Prostate gland (tissue), 2 donors: ENCODE measurements at regions not wholly inside any gene's neighbourhood (a gene's known extent, or its start where the extent isn't known, plus 50 kb on each side); places are given as distances from the start of the nearest gene placed in this dataset.

Experiments
- DNase-seq: peaks from one replicate; pipeline ENCODE4 v3.0.0-alpha.2; 2019; ENCODE audit warnings: low spot score
- H3K27ac ChIP-seq, 2 donors: fragments of 200-600 bp; sonication (generic); 2 replicates each; pipeline ENCODE4 v1.5.1; 2017 to 2019
- H3K27me3 ChIP-seq: fragments of 200-600 bp; sonication (generic); replicated peaks from 2 replicates; pipeline ENCODE4 v1.5.1; 2019; ENCODE audit not compliant: insufficient read depth
- H3K36me3 ChIP-seq, 2 donors: fragments of 200-600 bp; sonication (generic); 1 replicate in 1 of 2; 2 replicates in 1 of 2; pipeline versions ENCODE4 v1.5.1 to v1.8.1; 2017 to 2019
- H3K4me1 ChIP-seq: fragments of 200-600 bp; sonication (generic); replicated peaks from 2 replicates; pipeline ENCODE4 v1.5.1; 2019
- H3K4me3 ChIP-seq, 2 donors: fragments of 200-600 bp; sonication (generic); 2 replicates each; pipeline ENCODE4 v1.5.1; 2017 to 2019
- H3K9me3 ChIP-seq: fragments of 200-600 bp; sonication (generic); 2 replicates; pipeline ENCODE4 v1.5.1; 2017
- CTCF ChIP-seq, 4 experiments: fragments of 200-600 bp in 2 of 4; fragments of 450-650 bp in 2 of 4; sonication (generic) in 2 of 4; IDR thresholded peaks; 1 replicate in 3 of 4; 2 replicates in 1 of 4; pipeline ENCODE4 v1.5.1; 2016 to 2019; ENCODE audit warnings: antibody characterized with exemption in 4 of 4, mild to moderate bottlenecking in 2 of 4, moderate library complexity in 2 of 4
- POLR2A ChIP-seq: fragments of 450-650 bp; IDR thresholded peaks from one replicate; pipeline ENCODE4 v1.6.1; 2016; ENCODE audit warnings: antibody characterized with exemption, mild to moderate bottlenecking
- POLR2AphosphoS5 ChIP-seq: sonication (generic); formaldehyde crosslinking; IDR thresholded peaks from one replicate; pipeline ENCODE4 v1.6.1; 2017; ENCODE audit warnings: antibody characterized with exemption
- WGBS: methylation state at CpG from one replicate; pipeline ENCODE4 v1.1.5; 2018; 5-methylcytosine and 5-hydroxymethylcytosine counted together
- intact Hi-C: fragments of 100-400 bp; cut with DNase I; formaldehyde crosslinking; loops from one replicate; pipeline ENCODE4 v1.14.2; 2022

GRCh38 chr4:57401586-57401985 is 291.4 kb upstream of the IGFBP7 start:
- no peaks in the 10 kb centered on the region for H3K9me3 ChIP-seq
- WGBS = 85% methylated on average over 4 of the region's 4 CpGs
- H3K4me1 ChIP-seq = no peaks in the 10 kb centered on the region

GRCh38 chr4:57378766-57379165 is 268.6 kb upstream of the IGFBP7 start:
- Histone ChIP-seq H3K9me3 (no peaks in the 10 kb centered on the region), H3K27me3 (no peaks in the 10 kb centered on the region), H3K4me3 (no peak overlapping the region), H3K27ac (no peak overlapping the region), H3K4me1 (no peaks in the 10 kb centered on the region), H3K36me3 (no peaks in the 10 kb centered on the region)
- WGBS = 94% methylated on average over 3 of the region's 3 CpGs
- intact Hi-C loops = no loop called here
- TF ChIP-seq CTCF (IDR thresholded peaks at IDR 0.05) = no peak
- no peak for TF ChIP-seq POLR2AphosphoS5
- TF ChIP-seq POLR2A = no peak
- no peak for DNase-seq

More at GRCh38 chr4:57401586-57401985, 291.4 kb upstream of the IGFBP7 start:
- TF ChIP-seq POLR2A (no peak), CTCF (IDR thresholded peaks at IDR 0.05) (no peak), POLR2AphosphoS5 (no peak)
- intact Hi-C loops = no loop called here
- no peak overlapping the region for H3K4me3 ChIP-seq
- no peaks in the 10 kb centered on the region for H3K27me3 ChIP-seq
- DNase-seq = no peak
- no peak overlapping the region for H3K27ac ChIP-seq
- H3K36me3 ChIP-seq = no peaks in the 10 kb centered on the region

- no peaks in the 10 kb centered on the region for H3K9me3 ChIP-seq
- WGBS = 100% methylated on average over 1 of the region's 1 CpG
- intact Hi-C loops = no loop called here
- TF ChIP-seq POLR2A (no peak), CTCF (IDR thresholded peaks at IDR 0.05) (no peak), POLR2AphosphoS5 (no peak)
- H3K27ac ChIP-seq = no peak overlapping the region
- DNase-seq = no peak
- H3K36me3 ChIP-seq = no peaks in the 10 kb centered on the region
- H3K4me3 ChIP-seq = no peak overlapping the region
- H3K27me3 ChIP-seq = no peaks in the 10 kb centered on the region
- H3K4me1 ChIP-seq = no peaks in the 10 kb centered on the region
Measured at GRCh38 chr4:57374866-57375595, 264.8 kb upstream of the IGFBP7 start.

- DNase-seq = no peak
- no peaks in the 10 kb centered on the region for H3K36me3 ChIP-seq
- intact Hi-C loops = no loop called here
- no peaks in the 10 kb centered on the region for H3K4me1 ChIP-seq
- no peaks in the 10 kb centered on the region for H3K27me3 ChIP-seq
- H3K9me3 ChIP-seq = no peaks in the 10 kb centered on the region
- H3K4me3 ChIP-seq = no peak overlapping the region
- H3K27ac ChIP-seq = no peak overlapping the region
- TF ChIP-seq CTCF (IDR thresholded peaks at IDR 0.05) (no peak), POLR2A (no peak)
- 85% methylated on average over 1 of the region's 1 CpG for WGBS
Measured at GRCh38 chr4:57373991-57374390, 263.8 kb upstream of the IGFBP7 start.

GRCh38 chr4:57371671-57372070 is 261.5 kb upstream of the IGFBP7 start:
- Histone ChIP-seq H3K4me3 (no peak overlapping the region), H3K27ac (no peak overlapping the region), H3K36me3 (no peaks in the 10 kb centered on the region), H3K27me3 (no peaks in the 10 kb centered on the region), H3K9me3 (no peaks in the 10 kb centered on the region), H3K4me1 (no peaks in the 10 kb centered on the region)
- TF ChIP-seq CTCF (IDR thresholded peaks at IDR 0.05) (no peak), POLR2A (no peak), POLR2AphosphoS5 (no peak)
- intact Hi-C loops = no loop called here
- no peak for DNase-seq
- 85% methylated on average over 4 of the region's 4 CpGs for WGBS
